Effector memory CD8-positive, alpha-beta T cell (primary cell): ENCODE measurements at regions not wholly inside any gene's neighbourhood (a gene's known extent, or its start where the extent isn't known, plus 50 kb on each side); places are given as distances from the start of the nearest gene placed in this dataset.
"Not testable (repeated sequence)": the region's sequence is repeated elsewhere in the genome, so short reads cannot be mapped to it uniquely, and the experiment has no call there.

ENCODE experiments used
- ATAC-seq: fragments of 150-1000 bp; cut with Tn5 transposase; replicated peaks from 2 replicates; pipeline ENCODE4 v1.10.0; 2021; ENCODE audit warnings: mild to moderate bottlenecking, moderate library complexity
- DNase-seq, 3 experiments: peaks; one replicate each; pipeline ENCODE4 v3.0.0; 2021
- H3K27ac Mint-ChIP-seq, 2 donors: one replicate each; pipeline ENCODE4 v1.8.0; 2022; ENCODE audit warnings: mild to moderate bottlenecking in 2 of 2, mixed read lengths in 2 of 2, moderate library complexity in 2 of 2
- H3K27me3 Mint-ChIP-seq, 2 donors: one replicate each; pipeline ENCODE4 v1.8.0; 2022; ENCODE audit warnings: mixed read lengths in 2 of 2
- H3K36me3 Mint-ChIP-seq: one replicate; pipeline ENCODE4 v1.8.0; 2022; ENCODE audit warnings: mild to moderate bottlenecking, moderate library complexity, mixed read lengths; ENCODE audit not compliant: insufficient read depth
- H3K4me1 Mint-ChIP-seq, 2 donors: one replicate each; pipeline ENCODE4 v1.8.0; 2022; ENCODE audit warnings: low read depth in 2 of 2, mixed read lengths in 2 of 2
- H3K4me3 Mint-ChIP-seq, 2 donors: one replicate each; pipeline ENCODE4 v1.8.0; 2022; ENCODE audit warnings: mild to moderate bottlenecking in 2 of 2, mixed read lengths in 2 of 2, moderate library complexity in 2 of 2
- H3K9me3 Mint-ChIP-seq, 2 donors: one replicate each; pipeline ENCODE4 v1.8.0; 2022; ENCODE audit warnings: mixed read lengths in 2 of 2

DNA sequence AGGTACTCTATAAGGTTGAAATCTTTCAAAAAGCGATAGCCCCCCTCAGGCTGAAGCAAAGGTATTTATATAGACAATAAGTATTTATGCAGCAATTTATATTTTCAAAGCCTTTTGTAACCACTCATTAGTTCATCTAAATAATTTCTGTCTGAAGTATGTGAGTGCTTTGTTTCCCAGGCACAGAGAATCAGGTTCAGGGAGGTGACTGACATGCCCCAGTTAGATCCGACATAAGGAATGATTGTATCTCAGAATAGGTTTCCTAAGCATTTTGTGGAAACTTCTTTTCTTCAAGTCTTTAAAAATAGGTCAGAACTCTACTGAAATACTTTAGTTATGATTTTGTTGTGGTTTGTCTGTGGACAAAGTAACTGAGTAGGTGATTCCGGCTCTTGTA, 283.4 kb upstream of the G2E3 start:
- H3K4me3 Mint-ChIP-seq: no peak overlapping the region

DNA sequence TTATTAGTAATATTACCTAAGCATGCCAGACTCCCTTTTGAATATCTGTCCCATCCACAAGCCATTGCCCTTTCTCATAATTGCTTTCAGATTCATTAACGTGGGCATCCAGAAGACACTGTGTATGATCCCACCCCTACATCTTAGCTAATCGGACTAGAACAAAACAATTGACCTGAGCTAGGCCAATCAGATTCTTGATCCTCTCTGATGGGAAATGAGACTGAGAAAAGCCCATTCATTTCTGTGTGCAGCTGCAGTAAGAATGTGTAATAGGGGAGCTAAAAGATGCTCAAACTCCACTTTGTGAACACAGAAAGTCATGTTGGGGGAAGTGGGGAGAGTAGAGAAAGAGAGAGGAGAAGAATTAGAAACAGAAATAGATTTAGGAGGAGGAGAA, 281.7 kb upstream of the G2E3 start:
- Mint-ChIP-seq H3K4me3 (no peak overlapping the region), H3K9me3 (peaks cover 2 to 11% of the 10 kb centered on the region in 2 donors)
- no peak for DNase-seq

More for the DNA sequence above, 283.4 kb upstream of the G2E3 start:
- DNase-seq (no peak), ATAC-seq (no peak)
- Mint-ChIP-seq H3K27ac (no peak overlapping the region), H3K4me1 (no peaks in the 10 kb centered on the region), H3K27me3 (no peaks in the 10 kb centered on the region), H3K9me3 (peaks cover 2 to 11% of the 10 kb centered on the region in 2 donors), H3K36me3 (no peaks in the 10 kb centered on the region)

DNA sequence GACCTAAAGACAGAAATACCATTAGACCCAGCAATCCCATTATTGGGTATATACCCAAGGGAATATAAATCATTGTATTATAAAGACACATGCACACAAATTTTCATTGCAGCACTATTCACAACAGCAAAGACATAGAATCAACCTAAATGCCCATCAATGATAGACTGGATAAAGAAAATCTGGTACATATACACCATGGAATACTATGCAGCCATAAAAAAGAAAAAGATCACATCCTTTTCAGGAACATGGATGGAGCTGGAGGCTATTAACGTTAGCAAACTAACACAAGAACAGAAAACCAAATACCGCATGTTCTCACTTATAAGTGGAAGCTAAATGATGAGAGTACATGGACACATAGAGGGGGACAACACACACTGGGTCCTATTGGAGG, 280.1 kb upstream of the G2E3 start:
- not testable (repeated sequence) for ATAC-seq, H3K4me3 Mint-ChIP-seq, H3K36me3 Mint-ChIP-seq, DNase-seq, H3K27ac Mint-ChIP-seq, H3K27me3 Mint-ChIP-seq, H3K4me1 Mint-ChIP-seq
- H3K9me3 Mint-ChIP-seq: peaks cover 3 to 11% of the 10 kb centered on the region in 2 donors

More for the DNA sequence above, 281.7 kb upstream of the G2E3 start:
- Mint-ChIP-seq H3K4me1 (no peaks in the 10 kb centered on the region), H3K36me3 (no peaks in the 10 kb centered on the region), H3K27me3 (no peaks in the 10 kb centered on the region), H3K27ac (no peak overlapping the region)
- ATAC-seq: no peak

DNA sequence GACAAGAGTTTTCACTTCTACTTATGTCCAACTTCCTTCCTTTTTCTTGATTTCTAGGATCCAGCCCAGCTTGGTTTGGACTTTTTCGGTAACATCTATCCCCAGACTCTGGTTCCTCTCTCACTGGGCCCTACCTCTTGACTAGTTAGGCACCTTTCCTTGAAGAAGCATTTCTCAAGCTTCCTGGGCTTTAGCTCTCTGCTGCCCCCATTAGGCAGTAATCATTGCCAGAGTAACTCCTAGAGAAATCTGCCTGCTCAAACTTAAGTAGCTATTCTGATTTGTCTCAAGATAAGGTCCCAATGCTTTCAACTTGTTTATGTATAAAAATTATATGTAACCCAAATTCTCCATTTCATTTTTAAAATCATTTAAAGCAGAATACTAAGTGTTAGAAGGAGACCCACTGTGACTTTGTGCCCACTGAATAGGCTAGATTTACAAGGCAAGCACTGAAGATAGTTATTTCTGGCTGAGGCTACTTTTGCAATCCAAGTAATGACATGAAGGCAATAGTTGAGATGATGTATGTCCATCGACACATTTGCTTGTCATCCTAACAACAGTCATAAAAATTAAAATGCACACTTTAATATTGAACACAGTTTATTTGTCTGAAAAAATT, 275.0 kb upstream of the G2E3 start:
- H3K9me3 Mint-ChIP-seq: peaks cover 0 to 2% of the 10 kb centered on the region in 2 donors
- H3K36me3 Mint-ChIP-seq: no peaks in the 10 kb centered on the region
- DNase-seq (no peak), ATAC-seq (no peak)
- no peaks in the 10 kb centered on the region for H3K27me3 Mint-ChIP-seq
- H3K4me3 Mint-ChIP-seq: no peak overlapping the region
- H3K4me1 Mint-ChIP-seq: no peaks in the 10 kb centered on the region
- H3K27ac Mint-ChIP-seq: no peak overlapping the region

DNA sequence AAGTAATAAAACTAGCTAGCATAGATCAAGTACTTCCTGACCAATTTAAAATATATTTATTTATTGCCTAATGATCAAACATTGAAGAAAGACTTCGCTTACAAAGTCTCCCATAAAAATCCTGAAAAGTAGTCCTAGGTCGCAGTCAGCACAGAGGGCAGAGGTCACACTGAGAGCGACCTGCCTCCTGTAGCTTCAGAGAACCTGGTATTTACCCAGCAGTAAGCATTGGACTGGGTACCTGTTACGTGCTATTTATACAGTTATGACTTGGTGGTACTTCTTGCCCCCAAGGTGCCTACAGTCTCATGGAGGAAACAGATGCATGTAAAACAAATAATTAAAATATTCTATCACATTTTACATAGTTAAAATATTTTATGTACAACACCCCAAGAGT, 274.1 kb upstream of the G2E3 start:
- peaks cover 0 to 2% of the 10 kb centered on the region in 2 donors for H3K9me3 Mint-ChIP-seq
- H3K4me3 Mint-ChIP-seq: no peak overlapping the region
- no peaks in the 10 kb centered on the region for H3K4me1 Mint-ChIP-seq
- no peak for DNase-seq
- ATAC-seq: no peak
- H3K27ac Mint-ChIP-seq: no peak overlapping the region
- no peaks in the 10 kb centered on the region for H3K27me3 Mint-ChIP-seq
- H3K36me3 Mint-ChIP-seq: no peaks in the 10 kb centered on the region

DNA sequence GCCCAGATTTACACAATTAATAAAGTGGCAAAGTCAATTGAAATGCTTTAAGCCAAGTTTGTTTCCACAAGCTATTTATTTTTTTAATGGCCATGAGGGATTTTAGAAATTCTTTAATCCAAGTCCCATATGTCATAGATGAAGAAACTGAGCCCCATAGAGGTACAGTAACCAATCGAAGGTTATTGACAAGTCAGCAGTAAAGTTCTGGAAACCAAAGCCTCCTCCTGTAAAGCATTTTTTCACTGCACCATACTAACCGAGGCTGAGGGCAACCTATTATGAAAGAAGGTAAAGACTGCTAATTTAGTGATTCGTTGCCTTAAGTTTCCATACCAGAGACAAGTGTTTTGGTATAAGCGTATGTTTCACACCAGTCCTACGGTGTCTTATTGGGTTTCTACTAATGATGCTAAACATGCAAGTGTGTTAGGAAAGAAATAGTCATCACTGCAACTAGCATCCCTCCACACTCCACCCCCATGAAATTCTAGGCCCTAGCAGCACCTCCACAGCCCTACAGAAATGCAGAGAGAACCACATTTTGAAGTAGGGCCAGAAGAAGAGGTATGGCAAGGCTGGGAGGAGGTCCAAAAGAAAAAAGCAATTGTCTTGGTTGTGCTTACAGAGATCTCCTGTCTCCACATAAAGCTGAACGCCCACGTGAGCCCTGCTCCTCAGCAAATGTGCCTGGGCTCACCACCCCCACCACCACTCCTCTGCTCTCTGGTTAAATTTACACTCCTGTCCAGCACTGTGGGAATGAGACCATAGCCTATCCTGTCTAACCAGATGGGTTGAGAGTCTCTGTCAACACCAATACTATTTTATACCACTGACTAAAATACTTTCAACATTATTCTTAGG, 271.1 kb upstream of the G2E3 start:
- Mint-ChIP-seq H3K9me3 (peaks cover under 1 to 2% of the 10 kb centered on the region in 2 donors), H3K27me3 (no peaks in the 10 kb centered on the region), H3K4me3 (no peak overlapping the region), H3K27ac (no peak overlapping the region), H3K36me3 (no peaks in the 10 kb centered on the region), H3K4me1 (no peaks in the 10 kb centered on the region)
- ATAC-seq (no peak), DNase-seq (no peak)

DNA sequence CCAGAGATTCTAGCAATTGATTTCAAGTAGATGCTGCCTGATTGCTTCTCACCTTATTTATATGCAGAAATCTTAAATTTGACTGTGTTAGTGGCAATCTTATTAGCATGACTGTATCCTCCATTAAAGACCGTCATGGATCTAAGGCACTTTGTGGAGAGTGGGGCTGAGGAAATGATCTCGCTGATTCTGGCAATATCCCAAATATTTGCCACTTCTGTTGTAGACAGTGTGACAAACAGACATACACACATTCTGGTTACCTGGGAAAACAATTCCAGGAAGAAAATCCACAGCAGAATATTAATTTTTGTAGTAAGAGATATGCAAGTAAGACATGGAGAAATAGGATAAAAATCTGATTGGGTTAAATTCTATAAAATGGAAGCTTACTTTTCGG, 269.0 kb upstream of the G2E3 start:
- H3K27ac Mint-ChIP-seq: no peak overlapping the region
- no peaks in the 10 kb centered on the region for H3K4me1 Mint-ChIP-seq
- H3K4me3 Mint-ChIP-seq: no peak overlapping the region
- H3K9me3 Mint-ChIP-seq: peaks cover 0 to 14% of the 10 kb centered on the region in 2 donors
- H3K27me3 Mint-ChIP-seq: no peaks in the 10 kb centered on the region
- ATAC-seq (no peak), DNase-seq (no peak)
- no peaks in the 10 kb centered on the region for H3K36me3 Mint-ChIP-seq

DNA sequence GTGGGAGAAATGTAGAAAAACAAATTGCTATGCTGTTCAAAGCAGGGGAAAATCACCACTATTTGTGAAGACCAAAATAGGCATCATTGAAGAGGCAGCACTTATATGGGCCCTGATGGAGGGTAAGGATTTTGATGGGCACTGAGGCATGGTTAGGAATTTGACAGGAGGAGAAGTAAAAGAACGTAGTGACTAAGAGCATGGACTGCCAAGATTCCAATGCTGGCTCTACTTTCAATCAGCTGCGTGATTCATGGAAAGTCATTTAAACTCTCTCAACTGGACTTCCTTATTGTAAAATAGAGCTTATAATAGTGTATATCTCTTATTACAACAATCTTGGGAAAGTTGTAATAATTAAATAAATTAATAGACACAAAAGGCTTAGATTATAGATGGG, 267.7 kb upstream of the G2E3 start:
- no peak overlapping the region for H3K27ac Mint-ChIP-seq
- no peak for ATAC-seq
- no peak overlapping the region for H3K4me3 Mint-ChIP-seq
- no peaks in the 10 kb centered on the region for H3K27me3 Mint-ChIP-seq
- peaks cover 2% of the 10 kb centered on the region for H3K36me3 Mint-ChIP-seq
- DNase-seq: no peak
- H3K4me1 Mint-ChIP-seq: no peaks in the 10 kb centered on the region
- H3K9me3 Mint-ChIP-seq: peaks cover 0 to 14% of the 10 kb centered on the region in 2 donors

DNA sequence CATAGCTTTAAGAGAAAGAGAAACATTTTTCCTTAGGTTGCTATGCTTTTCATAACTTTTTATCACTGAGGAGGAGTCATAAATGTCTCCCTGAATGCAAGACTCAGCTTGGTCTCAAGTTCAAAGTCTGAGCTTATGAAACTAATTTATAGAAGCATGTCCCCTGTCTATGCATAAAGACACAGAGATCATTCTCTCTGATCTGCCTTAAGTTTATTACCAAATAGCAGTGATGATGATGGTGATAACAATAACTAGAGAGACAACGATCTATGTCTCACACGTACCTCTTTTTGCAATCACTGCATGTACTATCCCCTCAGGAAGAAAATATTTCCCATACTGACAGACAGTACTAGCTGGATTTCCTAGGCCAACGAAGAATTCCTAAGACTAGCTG, 266.4 kb upstream of the G2E3 start:
- H3K27me3 Mint-ChIP-seq: no peaks in the 10 kb centered on the region
- H3K27ac Mint-ChIP-seq: no peak overlapping the region
- peaks cover 2% of the 10 kb centered on the region for H3K36me3 Mint-ChIP-seq
- no peak for DNase-seq
- peaks cover 0 to 4% of the 10 kb centered on the region in 2 donors for H3K4me1 Mint-ChIP-seq
- ATAC-seq: no peak
- peaks cover 2 to 14% of the 10 kb centered on the region in 2 donors for H3K9me3 Mint-ChIP-seq
- H3K4me3 Mint-ChIP-seq: no peak overlapping the region

DNA sequence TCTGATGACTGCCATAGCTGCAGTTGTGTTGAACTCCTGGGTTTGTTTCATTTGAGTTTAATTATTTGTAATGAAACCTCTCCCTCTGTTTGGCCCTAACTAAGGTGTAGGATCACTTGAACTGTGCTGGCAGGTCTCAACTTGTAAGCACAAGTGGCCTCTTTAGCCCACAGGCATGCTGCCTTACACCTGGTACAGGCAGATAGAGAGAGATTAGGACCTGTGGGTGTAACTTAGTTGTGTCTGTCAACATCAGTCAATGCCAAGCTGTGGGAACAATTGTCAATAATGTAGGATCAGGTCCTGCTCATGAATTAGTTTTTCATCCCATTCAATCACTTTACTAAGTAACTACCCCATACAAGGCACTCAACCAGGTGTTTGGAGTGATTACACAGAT, 263.0 kb upstream of the G2E3 start:
- H3K4me1 Mint-ChIP-seq: peaks cover 0 to 4% of the 10 kb centered on the region in 2 donors

DNA sequence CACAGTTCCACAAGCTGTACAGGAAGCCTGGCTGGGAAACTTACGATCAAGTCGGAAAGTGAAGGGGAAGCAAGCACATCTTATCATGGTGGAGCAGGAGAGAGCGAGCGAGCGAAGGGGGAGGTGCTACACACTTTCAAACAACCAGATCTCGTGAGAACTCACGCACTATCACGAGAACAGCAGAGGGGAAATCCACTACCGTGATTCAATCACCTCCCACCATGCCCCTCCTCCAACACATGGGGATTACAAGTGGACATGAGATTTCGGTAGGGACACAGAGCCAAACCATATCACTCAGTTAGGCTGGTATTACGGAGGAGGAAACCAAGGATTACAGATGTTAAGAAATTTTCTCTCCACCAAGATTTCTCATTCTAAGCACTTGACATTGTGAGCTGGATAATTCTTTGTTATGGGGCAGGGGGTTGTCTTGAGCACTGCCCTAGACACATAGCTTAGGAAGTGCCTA, 262.0 kb upstream of the G2E3 start:
- peaks cover 2 to 14% of the 10 kb centered on the region in 2 donors for H3K9me3 Mint-ChIP-seq
- H3K27ac Mint-ChIP-seq: no peak overlapping the region
- ATAC-seq (no peak), DNase-seq (no peak)
- H3K36me3 Mint-ChIP-seq: peaks cover 2% of the 10 kb centered on the region
- H3K4me1 Mint-ChIP-seq: peaks cover 0 to 4% of the 10 kb centered on the region in 2 donors
- no peaks in the 10 kb centered on the region for H3K27me3 Mint-ChIP-seq
- no peak overlapping the region for H3K4me3 Mint-ChIP-seq

More for the DNA sequence above, 263.0 kb upstream of the G2E3 start:
- H3K9me3 Mint-ChIP-seq: peaks cover 2 to 14% of the 10 kb centered on the region in 2 donors
- no peak for DNase-seq
- H3K4me3 Mint-ChIP-seq: no peak overlapping the region
- ATAC-seq: no peak
- H3K27me3 Mint-ChIP-seq: no peaks in the 10 kb centered on the region
- peaks cover 2% of the 10 kb centered on the region for H3K36me3 Mint-ChIP-seq
- no peak overlapping the region for H3K27ac Mint-ChIP-seq

DNA sequence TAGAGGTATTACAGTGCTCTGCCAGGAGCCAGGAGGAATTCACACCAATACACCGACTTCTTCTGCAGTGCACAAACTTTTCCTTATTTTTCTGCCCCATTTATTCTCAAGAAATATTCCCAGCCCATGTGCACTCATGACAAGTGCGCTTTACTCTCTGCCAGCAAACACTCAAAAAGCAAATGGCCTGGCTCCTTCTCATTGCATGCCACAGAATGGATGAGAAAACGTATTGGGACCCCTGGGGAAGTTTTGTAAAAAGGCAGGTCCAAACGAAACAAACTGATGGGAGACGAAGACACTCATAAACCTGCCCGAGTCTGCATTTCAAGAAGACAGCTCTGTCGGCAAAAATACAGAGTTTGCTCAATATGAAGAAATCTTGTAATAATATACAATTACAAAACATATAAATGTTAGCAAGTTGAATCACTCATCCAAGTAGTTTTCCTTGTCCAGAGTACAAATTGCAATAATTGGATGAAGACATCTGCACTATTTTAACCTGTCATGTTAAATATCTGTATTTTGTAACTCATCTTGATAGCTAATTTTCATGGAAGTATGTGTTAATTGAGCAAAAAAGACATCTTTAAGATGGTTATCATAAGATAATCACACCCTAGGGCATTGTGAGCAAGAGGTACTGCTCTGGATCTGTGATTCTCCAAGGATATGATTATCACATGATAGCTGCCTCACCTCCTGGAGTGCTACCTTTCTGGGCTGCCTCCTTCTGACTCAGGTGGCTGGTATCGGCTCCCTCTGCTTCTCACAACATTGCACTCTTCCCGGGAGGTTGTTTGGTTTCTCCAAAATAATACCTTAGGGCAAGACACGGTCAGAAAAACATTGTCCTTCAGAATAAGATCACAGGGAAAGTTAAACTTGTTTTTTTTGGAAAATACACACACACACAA, 260.8 kb upstream of the G2E3 start:
- no peak for DNase-seq
- H3K4me1 Mint-ChIP-seq: peaks cover 0 to 4% of the 10 kb centered on the region in 2 donors
- H3K27me3 Mint-ChIP-seq: no peaks in the 10 kb centered on the region
- H3K4me3 Mint-ChIP-seq: no peak overlapping the region
- no peak for ATAC-seq
- peaks cover 2 to 10% of the 10 kb centered on the region in 2 donors for H3K9me3 Mint-ChIP-seq
- H3K27ac Mint-ChIP-seq: no peak overlapping the region
- peaks cover 2% of the 10 kb centered on the region for H3K36me3 Mint-ChIP-seq

DNA sequence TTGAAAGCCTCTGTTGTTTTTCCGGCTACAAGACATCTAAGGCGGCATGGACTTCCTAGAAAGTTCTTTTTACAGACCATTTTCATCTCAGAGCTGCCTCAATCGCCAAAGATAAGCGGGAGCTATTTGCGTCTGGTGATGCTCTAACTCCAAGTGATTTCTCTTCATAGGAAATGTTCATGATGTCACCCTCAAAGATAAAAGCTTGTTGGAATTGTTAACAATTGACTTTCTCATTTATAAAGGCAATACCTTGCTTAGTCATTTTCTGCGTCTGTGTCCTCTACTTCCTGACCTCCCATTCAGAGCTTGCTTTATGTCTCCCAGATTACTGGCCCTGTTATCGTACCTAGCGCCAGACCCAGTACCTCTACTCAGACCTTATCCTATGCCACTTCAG, 259.0 kb upstream of the G2E3 start:
- no peak for DNase-seq
- H3K27ac Mint-ChIP-seq: no peak overlapping the region
- peaks cover 0 to 4% of the 10 kb centered on the region in 2 donors for H3K4me1 Mint-ChIP-seq
- ATAC-seq: no peak
- H3K9me3 Mint-ChIP-seq: peaks cover 0 to 2% of the 10 kb centered on the region in 2 donors
- H3K27me3 Mint-ChIP-seq: no peaks in the 10 kb centered on the region
- H3K36me3 Mint-ChIP-seq: peaks cover 2% of the 10 kb centered on the region
- no peak overlapping the region for H3K4me3 Mint-ChIP-seq
